ENCODE measurements at regions not wholly inside any gene's neighbourhood (a gene's known extent, or its start where the extent isn't known, plus 50 kb on each side); places are given as distances from the start of the nearest gene placed in this dataset.

GRCh38 chr19:27774337-27774736 is 1438.6 kb downstream of the UQCRFS1 start:
- no peak for DNase-seq

GRCh38 chr19:27773318-27774094 is 1439.4 kb downstream of the UQCRFS1 start:
- no peak for DNase-seq

- no peak for DNase-seq
These were observed 1440.9 kb downstream of the UQCRFS1 start for GRCh38 chr19:27772059-27772458.

GRCh38 chr19:27770095-27770494 is 1442.9 kb downstream of the UQCRFS1 start:
- DNase-seq = no peak

GRCh38 chr19:27767234-27767633 is 1445.7 kb downstream of the UQCRFS1 start:
- DNase-seq = no peak

GRCh38 chr19:27765912-27766725 is 1446.8 kb downstream of the UQCRFS1 start:
- DNase-seq = no peak

GRCh38 chr19:27765397-27765796 is 1447.6 kb downstream of the UQCRFS1 start:
- DNase-seq = no peak

GRCh38 chr19:27764186-27764804 is 1448.7 kb downstream of the UQCRFS1 start:
- DNase-seq = no peak

GRCh38 chr19:27762933-27763332 is 1450.0 kb downstream of the UQCRFS1 start:
- DNase-seq = no peak

GRCh38 chr19:27759896-27760295 is 1453.1 kb downstream of the UQCRFS1 start:
- no peak for DNase-seq

- DNase-seq = no peak
These were observed 1454.1 kb downstream of the UQCRFS1 start for GRCh38 chr19:27758626-27759505.

GRCh38 chr19:27754700-27755099 is 1458.3 kb downstream of the UQCRFS1 start:
- no peak for DNase-seq

- DNase-seq = no peak
These were observed 1459.3 kb downstream of the UQCRFS1 start for GRCh38 chr19:27753622-27754021.

- DNase-seq = no peak
These were observed 1460.3 kb downstream of the UQCRFS1 start for GRCh38 chr19:27752530-27753184.

- no peak for DNase-seq
These were observed 1461.9 kb downstream of the UQCRFS1 start for GRCh38 chr19:27751044-27751391.

- DNase-seq = no peak
These were observed 1462.4 kb downstream of the UQCRFS1 start for GRCh38 chr19:27750391-27751043.

- DNase-seq = no peak
These were observed 1464.3 kb downstream of the UQCRFS1 start for GRCh38 chr19:27748551-27749152.

- no peak for DNase-seq
These were observed 1466.1 kb downstream of the UQCRFS1 start for GRCh38 chr19:27746691-27747380.

GRCh38 chr19:27745978-27746542 is 1466.9 kb downstream of the UQCRFS1 start:
- no peak for DNase-seq
